SK-N-SH treated with all-trans-retinoic acid at 6 μM for 48 hours (cell line): ENCODE measurements at regions not wholly inside any gene's neighbourhood (a gene's known extent, or its start where the extent isn't known, plus 50 kb on each side); places are given as distances from the start of the nearest gene placed in this dataset.

ENCODE experiments used
- ATAC-seq: fragments of 200-7000 bp; cut with Tn5 transposase; 3 replicates; pipeline ENCODE4 v1.9.1; 2020; ENCODE audit warnings: mild to moderate bottlenecking, moderate library complexity
- ARNTL ChIP-seq: fragments of 450-650 bp; formaldehyde crosslinking; IDR thresholded peaks from 2 replicates; pipeline ENCODE4 v1.5.0; 2020; ENCODE audit warnings: low read depth, mild to moderate bottlenecking, moderate library complexity, borderline replicate concordance
- BACH2 ChIP-seq: fragments of 250-450 bp; sonication (Bioruptor Pico); IDR thresholded peaks from 2 replicates; pipeline ENCODE4 v1.9.0; 2021; ENCODE audit warnings: mild to moderate bottlenecking, borderline replicate concordance
- CREB5 ChIP-seq: fragments of 250-450 bp; sonication (Bioruptor Pico); IDR thresholded peaks from 2 replicates; pipeline ENCODE4 v1.5.1; 2020; ENCODE audit warnings: low read depth, mild to moderate bottlenecking, moderate library complexity
- CSDC2 ChIP-seq: fragments of 250-450 bp; sonication (Bioruptor Pico); IDR thresholded peaks from 2 replicates; pipeline ENCODE4 v1.5.0; 2020; ENCODE audit warnings: mild to moderate bottlenecking, moderate library complexity
- ESRRG ChIP-seq: fragments of 250-450 bp; sonication (Bioruptor Pico); IDR thresholded peaks from 2 replicates; pipeline ENCODE4 v1.6.1; 2021; ENCODE audit warnings: mild to moderate bottlenecking
- ISL1 ChIP-seq: fragments of 250-450 bp; sonication (Bioruptor Pico); IDR thresholded peaks from 2 replicates; pipeline ENCODE4 v2.1.2; 2022; ENCODE audit warnings: mild to moderate bottlenecking, moderate library complexity
- OSR1 ChIP-seq: fragments of 250-450 bp; sonication (Bioruptor Pico); IDR thresholded peaks from 2 replicates; pipeline ENCODE4 v1.8.0; 2022; ENCODE audit warnings: moderate library complexity, mild to moderate bottlenecking, inconsistent platforms
- PPARA ChIP-seq: fragments of 250-450 bp; sonication (Bioruptor Pico); IDR thresholded peaks from 2 replicates; pipeline ENCODE4 v1.5.0; 2020; ENCODE audit warnings: mild to moderate bottlenecking, borderline replicate concordance
- RARB ChIP-seq: fragments of 250-450 bp; sonication (Bioruptor Pico); IDR thresholded peaks from 2 replicates; pipeline ENCODE4 v1.8.0; 2021; ENCODE audit warnings: mild to moderate bottlenecking, moderate library complexity
- TCF4 ChIP-seq: fragments of 250-450 bp; sonication (Bioruptor Pico); IDR thresholded peaks from 2 replicates; pipeline ENCODE4 v1.8.0; 2021; ENCODE audit warnings: mild to moderate bottlenecking, moderate library complexity, borderline replicate concordance
- TOX ChIP-seq: fragments of 250-450 bp; sonication (Bioruptor Pico); IDR thresholded peaks from 2 replicates; pipeline ENCODE4 v1.8.0; 2021; ENCODE audit warnings: mild to moderate bottlenecking, moderate library complexity, borderline replicate concordance
- ZC3H10 ChIP-seq: fragments of 250-450 bp; sonication (Bioruptor Pico); IDR thresholded peaks from 2 replicates; pipeline ENCODE4 v1.5.1; 2021; ENCODE audit warnings: mild to moderate bottlenecking, moderate library complexity
- ZFP3 ChIP-seq: fragments of 250-450 bp; sonication (Bioruptor Pico); IDR thresholded peaks from 2 replicates; pipeline ENCODE4 v1.5.0; 2020; ENCODE audit warnings: mild to moderate bottlenecking, moderate library complexity
- ZFP30 ChIP-seq: fragments of 450-650 bp; formaldehyde crosslinking; IDR thresholded peaks from 2 replicates; pipeline ENCODE4 v1.5.0; 2022; ENCODE audit warnings: mild to moderate bottlenecking, moderate library complexity
- ZNF565 ChIP-seq: fragments of 450-650 bp; formaldehyde crosslinking; conservative IDR thresholded peaks from 2 replicates; pipeline ENCODE4 v1.5.0; 2020; ENCODE audit warnings: low read depth, mild to moderate bottlenecking, moderate library complexity
- ZNF70 ChIP-seq: fragments of 450-650 bp; formaldehyde crosslinking; IDR thresholded peaks from 2 replicates; pipeline ENCODE4 v1.5.0; 2020; ENCODE audit warnings: mild to moderate bottlenecking, moderate library complexity
- ZNF8 ChIP-seq: fragments of 450-650 bp; formaldehyde crosslinking; IDR thresholded peaks from 2 replicates; pipeline ENCODE4 v1.5.0; 2020; ENCODE audit warnings: mild to moderate bottlenecking, moderate library complexity
- TF ChIP-seq, protein P1 (sequence below): fragments of 250-450 bp; sonication (Bioruptor Pico); IDR thresholded peaks from 2 replicates; pipeline ENCODE4 v1.5.1; 2021; ENCODE audit warnings: mild to moderate bottlenecking, moderate library complexity
- TF ChIP-seq, protein P2 (sequence below): fragments of 250-450 bp; sonication (Bioruptor Pico); IDR thresholded peaks from 2 replicates; pipeline ENCODE4 v1.5.0; 2020; ENCODE audit warnings: mild to moderate bottlenecking, moderate library complexity

- TF ChIP-seq, protein P1, sequence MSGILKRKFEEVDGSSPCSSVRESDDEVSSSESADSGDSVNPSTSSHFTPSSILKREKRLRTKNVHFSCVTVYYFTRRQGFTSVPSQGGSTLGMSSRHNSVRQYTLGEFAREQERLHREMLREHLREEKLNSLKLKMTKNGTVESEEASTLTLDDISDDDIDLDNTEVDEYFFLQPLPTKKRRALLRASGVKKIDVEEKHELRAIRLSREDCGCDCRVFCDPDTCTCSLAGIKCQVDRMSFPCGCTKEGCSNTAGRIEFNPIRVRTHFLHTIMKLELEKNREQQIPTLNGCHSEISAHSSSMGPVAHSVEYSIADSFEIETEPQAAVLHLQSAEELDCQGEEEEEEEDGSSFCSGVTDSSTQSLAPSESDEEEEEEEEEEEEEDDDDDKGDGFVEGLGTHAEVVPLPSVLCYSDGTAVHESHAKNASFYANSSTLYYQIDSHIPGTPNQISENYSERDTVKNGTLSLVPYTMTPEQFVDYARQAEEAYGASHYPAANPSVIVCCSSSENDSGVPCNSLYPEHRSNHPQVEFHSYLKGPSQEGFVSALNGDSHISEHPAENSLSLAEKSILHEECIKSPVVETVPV, result no peak
- no peak for TF ChIP-seq ZNF565 (CRISPR knock-in tag)
- TF ChIP-seq ESRRG (CRISPR knock-in tag), result no peak
Observed at GRCh38 chr3:72018343-72018984, 233.5 kb upstream of the PROK2 start (continued).

GRCh38 chr3:72017935-72018334, 233.0 kb upstream of the PROK2 start:
- TF ChIP-seq ZNF70 (CRISPR knock-in tag) (no peak), ISL1 (no peak)
- no peak for ATAC-seq

GRCh38 chr3:72017311-72017710, 232.4 kb upstream of the PROK2 start:
- TF ChIP-seq ARNTL, result no peak
- TF ChIP-seq, protein P1, result no peak
- TF ChIP-seq ZFP30 (CRISPR knock-in tag), result no peak
- no peak for TF ChIP-seq OSR1 (CRISPR knock-in tag)
- TF ChIP-seq ZC3H10 (CRISPR knock-in tag), result no peak
- TF ChIP-seq ESRRG (CRISPR knock-in tag), result no peak
- TF ChIP-seq ZNF70 (CRISPR knock-in tag), result no peak
- no peak for TF ChIP-seq TCF4
- TF ChIP-seq ZFP3 (CRISPR knock-in tag), result no peak
- TF ChIP-seq ISL1, result no peak
- ATAC-seq, result no peak

GRCh38 chr3:72015463-72015862, 230.5 kb upstream of the PROK2 start:
- ATAC-seq, result no peak
- no peak for TF ChIP-seq CREB5 (CRISPR knock-in tag)
- no peak for TF ChIP-seq BACH2 (CRISPR knock-in tag)
- TF ChIP-seq PPARA (CRISPR knock-in tag), result no peak
- TF ChIP-seq ISL1, result no peak
- TF ChIP-seq ZNF8 (CRISPR knock-in tag), result no peak
- no peak for TF ChIP-seq OSR1 (CRISPR knock-in tag)
- TF ChIP-seq ZFP3 (CRISPR knock-in tag), result no peak
- no peak for TF ChIP-seq RARB (CRISPR knock-in tag)
- TF ChIP-seq TOX (CRISPR knock-in tag), result no peak
- TF ChIP-seq CSDC2 (CRISPR knock-in tag), result no peak
- no peak for TF ChIP-seq ZC3H10 (CRISPR knock-in tag)
- TF ChIP-seq ARNTL, result no peak
- TF ChIP-seq TCF4, result no peak
- TF ChIP-seq, all 23 proteins: peak for 0

- no peak for ATAC-seq
- TF ChIP-seq, protein P1, result no peak
- no peak for TF ChIP-seq OSR1 (CRISPR knock-in tag)
- TF ChIP-seq, protein P2, sequence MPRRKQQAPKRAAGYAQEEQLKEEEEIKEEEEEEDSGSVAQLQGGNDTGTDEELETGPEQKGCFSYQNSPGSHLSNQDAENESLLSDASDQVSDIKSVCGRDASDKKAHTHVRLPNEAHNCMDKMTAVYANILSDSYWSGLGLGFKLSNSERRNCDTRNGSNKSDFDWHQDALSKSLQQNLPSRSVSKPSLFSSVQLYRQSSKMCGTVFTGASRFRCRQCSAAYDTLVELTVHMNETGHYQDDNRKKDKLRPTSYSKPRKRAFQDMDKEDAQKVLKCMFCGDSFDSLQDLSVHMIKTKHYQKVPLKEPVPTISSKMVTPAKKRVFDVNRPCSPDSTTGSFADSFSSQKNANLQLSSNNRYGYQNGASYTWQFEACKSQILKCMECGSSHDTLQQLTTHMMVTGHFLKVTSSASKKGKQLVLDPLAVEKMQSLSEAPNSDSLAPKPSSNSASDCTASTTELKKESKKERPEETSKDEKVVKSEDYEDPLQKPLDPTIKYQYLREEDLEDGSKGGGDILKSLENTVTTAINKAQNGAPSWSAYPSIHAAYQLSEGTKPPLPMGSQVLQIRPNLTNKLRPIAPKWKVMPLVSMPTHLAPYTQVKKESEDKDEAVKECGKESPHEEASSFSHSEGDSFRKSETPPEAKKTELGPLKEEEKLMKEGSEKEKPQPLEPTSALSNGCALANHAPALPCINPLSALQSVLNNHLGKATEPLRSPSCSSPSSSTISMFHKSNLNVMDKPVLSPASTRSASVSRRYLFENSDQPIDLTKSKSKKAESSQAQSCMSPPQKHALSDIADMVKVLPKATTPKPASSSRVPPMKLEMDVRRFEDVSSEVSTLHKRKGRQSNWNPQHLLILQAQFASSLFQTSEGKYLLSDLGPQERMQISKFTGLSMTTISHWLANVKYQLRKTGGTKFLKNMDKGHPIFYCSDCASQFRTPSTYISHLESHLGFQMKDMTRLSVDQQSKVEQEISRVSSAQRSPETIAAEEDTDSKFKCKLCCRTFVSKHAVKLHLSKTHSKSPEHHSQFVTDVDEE, result no peak
- no peak for TF ChIP-seq ISL1
- TF ChIP-seq ZNF70 (CRISPR knock-in tag), result no peak
- TF ChIP-seq CREB5 (CRISPR knock-in tag), result no peak
- no peak for TF ChIP-seq ZNF565 (CRISPR knock-in tag)
- TF ChIP-seq ZFP30 (CRISPR knock-in tag), result no peak
- TF ChIP-seq RARB (CRISPR knock-in tag), result no peak
- no peak for TF ChIP-seq CSDC2 (CRISPR knock-in tag)
- no peak for TF ChIP-seq ZNF8 (CRISPR knock-in tag)
- no peak for TF ChIP-seq ESRRG (CRISPR knock-in tag)
Observed at GRCh38 chr3:72013084-72013483, 228.1 kb upstream of the PROK2 start.
